ENCODE measurements at regions not wholly inside any gene's neighbourhood (a gene's known extent, or its start where the extent isn't known, plus 50 kb on each side); places are given as distances from the start of the nearest gene placed in this dataset.

DNA sequence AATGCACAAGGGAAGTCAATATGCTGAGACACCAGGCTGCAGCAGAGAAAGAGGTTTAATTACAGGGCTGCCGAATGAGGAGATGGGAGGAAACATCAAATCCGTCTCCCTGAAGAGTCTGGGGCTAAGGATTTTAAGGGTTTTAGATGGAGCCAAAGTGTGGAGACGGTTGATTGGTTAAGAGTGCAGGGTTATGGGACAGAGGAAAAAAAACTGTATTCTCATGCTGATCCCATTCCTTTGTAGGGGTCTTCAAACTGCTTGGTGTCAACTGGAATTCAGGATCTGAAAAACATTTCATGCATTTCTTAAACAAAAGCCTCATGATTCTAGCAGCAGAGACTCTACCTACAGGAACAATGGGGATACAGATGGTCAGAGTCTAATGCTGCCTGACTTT is 96.1 kb upstream of the SYNDIG1 start:
- Histone ChIP-seq H4K8ac (ENCODE audit: low read depth, low read length) (no peak overlapping the region), H3K9ac (ENCODE audit: low read length) (no peak overlapping the region), H3K14ac (ENCODE audit: low read length) (no peak overlapping the region), H3K79me1 (ENCODE audit: low read length) (no peaks in the 10 kb centered on the region), H4K12ac (ENCODE audit: low read depth, low read length) (no peak overlapping the region), H2AK5ac (ENCODE audit: low read length) (no peak overlapping the region), H3K4me3 (ENCODE audit: low read depth, low read length) (no peak overlapping the region), H2AFZ (ENCODE audit: insufficient read depth, low read length, poor library complexity) (no peak overlapping the region), H2BK12ac (ENCODE audit: low read length) (no peak overlapping the region), H3K27ac (ENCODE audit: low read depth, low read length) (no peak overlapping the region), H3K4me1 (ENCODE audit: control insufficient read depth in 1 of 2, insufficient read depth in 2 of 2, low read length in 2 of 2) (no peaks in the 10 kb centered on the region), H3K4me2 (ENCODE audit: low read length) (no peak overlapping the region), H3K18ac (ENCODE audit: low read length) (no peak overlapping the region), H2BK5ac (ENCODE audit: low read depth, low read length, poor library complexity) (no peak overlapping the region), H3K27me3 (ENCODE audit: insufficient read depth, low read length) (no peaks in the 10 kb centered on the region), H3K4ac (ENCODE audit: low read depth, low read length) (no peak overlapping the region), H3K23ac (ENCODE audit: low read length) (no peak overlapping the region), H3K79me2 (ENCODE audit: control insufficient read depth, insufficient read depth, low read length, poor library complexity) (no peaks in the 10 kb centered on the region), H3K36me3 (ENCODE audit: control insufficient read depth in 1 of 2, insufficient read depth in 2 of 2, low read length in 2 of 2) (no peaks in the 10 kb centered on the region), H4K91ac (ENCODE audit: low read depth, low read length) (no peak overlapping the region), H2BK120ac (ENCODE audit: insufficient read depth, low read length, poor library complexity) (no peak overlapping the region), H3K9me3 (ENCODE audit: insufficient read depth, low read depth, low read length) (peaks cover 3% of the 10 kb centered on the region)
- DNase-seq = no peak
- whole genome bisulfite sequencing (ENCODE audit: extremely low coverage, insufficient coverage, insufficient read length) = no CpG with 5 or more reads among the region's 3 CpGs

DNA sequence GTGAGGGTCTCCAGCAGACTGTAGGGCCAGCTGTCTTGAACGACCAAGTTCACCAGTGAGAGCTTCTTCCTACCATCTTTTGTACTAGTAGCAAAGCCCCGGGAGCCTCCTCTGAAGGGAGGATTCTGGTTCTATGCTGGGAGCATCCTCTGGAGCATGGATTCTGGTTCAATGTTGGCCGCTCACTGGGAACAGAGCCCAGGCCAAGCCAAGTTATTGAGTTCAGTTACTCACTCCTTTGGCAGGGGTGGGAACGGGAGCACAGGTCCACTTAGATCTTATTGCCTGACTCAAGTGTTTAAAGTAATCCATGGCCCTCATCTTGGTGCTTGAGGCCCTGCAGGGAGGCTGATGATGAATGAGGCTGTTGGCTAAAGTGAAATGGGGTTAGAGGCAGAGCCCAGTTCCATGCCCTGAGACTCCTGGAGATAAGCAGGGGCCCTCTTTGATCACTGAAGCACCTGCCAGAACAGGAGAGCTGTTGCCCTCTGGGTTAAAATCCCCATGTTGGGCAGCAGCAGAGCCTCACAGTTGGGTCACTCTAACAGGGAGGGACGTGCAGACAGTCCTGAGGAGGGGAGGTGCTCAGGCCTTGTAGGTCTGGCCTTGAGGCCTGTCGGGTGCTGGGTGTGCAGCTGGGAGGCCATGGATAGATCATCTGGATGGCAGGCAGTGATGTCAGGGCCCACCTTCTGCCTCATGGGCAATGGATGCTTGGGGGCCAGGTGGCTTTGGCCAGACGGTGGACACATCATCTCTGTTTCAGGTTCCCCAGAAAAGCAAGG is 98.3 kb upstream of the SYNDIG1 start:
- Histone ChIP-seq H2AK5ac (ENCODE audit: low read length) (no peak overlapping the region), H3K4me2 (ENCODE audit: low read length) (no peak overlapping the region), H4K8ac (ENCODE audit: low read depth, low read length) (no peak overlapping the region), H3K14ac (ENCODE audit: low read length) (no peak overlapping the region), H3K36me3 (ENCODE audit: control insufficient read depth in 1 of 2, insufficient read depth in 2 of 2, low read length in 2 of 2) (no peaks in the 10 kb centered on the region), H3K79me1 (ENCODE audit: low read length) (no peaks in the 10 kb centered on the region), H4K91ac (ENCODE audit: low read depth, low read length) (no peak overlapping the region), H2BK5ac (ENCODE audit: low read depth, low read length, poor library complexity) (no peak overlapping the region), H2BK12ac (ENCODE audit: low read length) (no peak overlapping the region), H4K12ac (ENCODE audit: low read depth, low read length) (no peak overlapping the region), H3K27me3 (ENCODE audit: insufficient read depth, low read length) (no peaks in the 10 kb centered on the region), H3K4me3 (ENCODE audit: low read depth, low read length) (no peak overlapping the region), H2AFZ (ENCODE audit: insufficient read depth, low read length, poor library complexity) (no peak overlapping the region), H2BK120ac (ENCODE audit: insufficient read depth, low read length, poor library complexity) (no peak overlapping the region), H3K27ac (ENCODE audit: low read depth, low read length) (no peak overlapping the region), H3K79me2 (ENCODE audit: control insufficient read depth, insufficient read depth, low read length, poor library complexity) (no peaks in the 10 kb centered on the region), H3K4me1 (ENCODE audit: control insufficient read depth in 1 of 2, insufficient read depth in 2 of 2, low read length in 2 of 2) (no peaks in the 10 kb centered on the region), H3K9ac (ENCODE audit: low read length) (no peak overlapping the region), H3K4ac (ENCODE audit: low read depth, low read length) (no peak overlapping the region), H3K23ac (ENCODE audit: low read length) (no peak overlapping the region), H3K18ac (ENCODE audit: low read length) (no peak overlapping the region), H3K9me3 (ENCODE audit: insufficient read depth, low read depth, low read length) (peaks cover 3% of the 10 kb centered on the region)
- DNase-seq = no peak
- no CpG with 5 or more reads among the region's 7 CpGs for WGBS (ENCODE audit: extremely low coverage, insufficient coverage, insufficient read length)

DNA sequence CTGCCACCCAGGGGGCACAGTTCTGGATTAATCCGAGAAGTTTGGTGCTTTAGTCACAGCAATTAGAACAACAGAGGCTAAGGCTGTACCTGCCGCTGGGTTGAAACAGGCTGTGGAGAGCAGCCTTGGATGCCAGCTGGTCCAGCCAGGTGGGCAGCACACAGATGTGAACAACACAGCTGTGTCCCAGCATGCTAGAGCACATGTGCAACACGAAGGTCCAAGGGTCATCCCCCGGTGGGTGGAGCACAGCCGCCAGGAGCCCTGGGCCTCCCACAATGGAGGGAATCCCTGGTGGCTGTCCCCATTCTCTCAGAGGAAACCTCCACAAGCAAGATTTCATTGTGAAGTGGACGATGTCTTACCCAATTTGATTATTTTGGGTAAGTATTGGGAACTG is 99.2 kb upstream of the SYNDIG1 start:
- no peaks in the 10 kb centered on the region for H3K4me1 ChIP-seq (ENCODE audit: control insufficient read depth in 1 of 2, insufficient read depth in 2 of 2, low read length in 2 of 2)
- no peak overlapping the region for H3K23ac ChIP-seq (ENCODE audit: low read length)
- no peak overlapping the region for H3K27ac ChIP-seq (ENCODE audit: low read depth, low read length)
- no peak overlapping the region for H2BK120ac ChIP-seq (ENCODE audit: insufficient read depth, low read length, poor library complexity)
- H3K4ac ChIP-seq (ENCODE audit: low read depth, low read length) = no peak overlapping the region
- H3K9ac ChIP-seq (ENCODE audit: low read length) = peak overlapping the region; percentile 55
- H2BK5ac ChIP-seq (ENCODE audit: low read depth, low read length, poor library complexity) = no peak overlapping the region
- H3K79me1 ChIP-seq (ENCODE audit: low read length) = no peaks in the 10 kb centered on the region
- H3K9me3 ChIP-seq (ENCODE audit: insufficient read depth, low read depth, low read length) = peaks cover 3% of the 10 kb centered on the region
- no peak for DNase-seq
- no peak overlapping the region for H3K4me2 ChIP-seq (ENCODE audit: low read length)
- H2AK5ac ChIP-seq (ENCODE audit: low read length) = no peak overlapping the region
- peak overlapping the region; percentile 21 for H3K4me3 ChIP-seq (ENCODE audit: low read depth, low read length)
- no peak overlapping the region for H4K8ac ChIP-seq (ENCODE audit: low read depth, low read length)
- H3K14ac ChIP-seq (ENCODE audit: low read length) = no peak overlapping the region
- no peak overlapping the region for H3K18ac ChIP-seq (ENCODE audit: low read length)
- no peak overlapping the region for H4K91ac ChIP-seq (ENCODE audit: low read depth, low read length)
- H4K12ac ChIP-seq (ENCODE audit: low read depth, low read length) = no peak overlapping the region
- H3K36me3 ChIP-seq (ENCODE audit: control insufficient read depth in 1 of 2, insufficient read depth in 2 of 2, low read length in 2 of 2) = no peaks in the 10 kb centered on the region
- no peak overlapping the region for H2BK12ac ChIP-seq (ENCODE audit: low read length)
- no peaks in the 10 kb centered on the region for H3K79me2 ChIP-seq (ENCODE audit: control insufficient read depth, insufficient read depth, low read length, poor library complexity)
- H2AFZ ChIP-seq (ENCODE audit: insufficient read depth, low read length, poor library complexity) = no peak overlapping the region
- H3K27me3 ChIP-seq (ENCODE audit: insufficient read depth, low read length) = no peaks in the 10 kb centered on the region
- no CpG with 5 or more reads among the region's 6 CpGs for WGBS (ENCODE audit: extremely low coverage, insufficient coverage, insufficient read length)

DNA sequence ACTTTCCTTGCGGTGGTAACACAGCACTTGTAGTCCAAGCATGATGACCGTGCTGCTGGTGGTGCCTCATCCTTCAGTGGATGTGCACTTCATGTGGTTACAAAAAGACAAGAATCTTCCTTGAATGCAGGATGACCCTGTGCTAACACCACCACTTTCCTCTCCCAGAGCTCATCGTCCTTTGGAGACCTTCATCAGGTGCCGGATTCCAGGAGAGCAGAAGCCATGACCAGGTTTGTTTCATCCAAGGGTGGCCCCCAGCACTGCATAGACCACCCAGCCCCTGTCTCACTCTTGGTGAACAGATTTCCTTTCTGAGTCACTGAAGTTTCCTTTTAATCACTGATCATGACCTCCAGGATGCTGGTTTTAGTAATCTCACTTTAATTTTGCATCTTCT is 101.2 kb upstream of the SYNDIG1 start:
- Histone ChIP-seq H2BK120ac (ENCODE audit: insufficient read depth, low read length, poor library complexity) (no peak overlapping the region), H3K18ac (ENCODE audit: low read length) (no peak overlapping the region), H2BK12ac (ENCODE audit: low read length) (no peak overlapping the region), H3K4me2 (ENCODE audit: low read length) (no peak overlapping the region), H3K9me3 (ENCODE audit: insufficient read depth, low read depth, low read length) (peaks cover 3% of the 10 kb centered on the region), H2AK5ac (ENCODE audit: low read length) (no peak overlapping the region), H3K4me1 (ENCODE audit: control insufficient read depth in 1 of 2, insufficient read depth in 2 of 2, low read length in 2 of 2) (no peaks in the 10 kb centered on the region), H3K27ac (ENCODE audit: low read depth, low read length) (no peak overlapping the region), H3K4me3 (ENCODE audit: low read depth, low read length) (no peak overlapping the region), H3K27me3 (ENCODE audit: insufficient read depth, low read length) (no peaks in the 10 kb centered on the region), H3K14ac (ENCODE audit: low read length) (no peak overlapping the region), H3K23ac (ENCODE audit: low read length) (no peak overlapping the region), H4K8ac (ENCODE audit: low read depth, low read length) (no peak overlapping the region), H3K79me2 (ENCODE audit: control insufficient read depth, insufficient read depth, low read length, poor library complexity) (no peaks in the 10 kb centered on the region), H3K79me1 (ENCODE audit: low read length) (no peaks in the 10 kb centered on the region), H2BK5ac (ENCODE audit: low read depth, low read length, poor library complexity) (no peak overlapping the region), H2AFZ (ENCODE audit: insufficient read depth, low read length, poor library complexity) (no peak overlapping the region), H3K4ac (ENCODE audit: low read depth, low read length) (no peak overlapping the region), H3K9ac (ENCODE audit: low read length) (no peak overlapping the region), H4K12ac (ENCODE audit: low read depth, low read length) (no peak overlapping the region), H4K91ac (ENCODE audit: low read depth, low read length) (no peak overlapping the region), H3K36me3 (ENCODE audit: control insufficient read depth in 1 of 2, insufficient read depth in 2 of 2, low read length in 2 of 2) (no peaks in the 10 kb centered on the region)
- DNase-seq = no peak
- WGBS (ENCODE audit: extremely low coverage, insufficient coverage, insufficient read length) = no CpG with 5 or more reads among the region's 4 CpGs

All from trophoblast cell (in vitro differentiated cells and primary cell).